Left renal cortex interstitium (tissue), 4 donors: ENCODE measurements at regions not wholly inside any gene's neighbourhood (a gene's known extent, or its start where the extent isn't known, plus 50 kb on each side); places are given as distances from the start of the nearest gene placed in this dataset.

Experiments
- DNase-seq, 4 donors: peaks; one replicate each; pipeline ENCODE4 v3.0.0-alpha.2; 2013; ENCODE audit warnings: low read depth in 4 of 4, low spot score in 2 of 4, missing footprints in 1 of 4

DNA sequence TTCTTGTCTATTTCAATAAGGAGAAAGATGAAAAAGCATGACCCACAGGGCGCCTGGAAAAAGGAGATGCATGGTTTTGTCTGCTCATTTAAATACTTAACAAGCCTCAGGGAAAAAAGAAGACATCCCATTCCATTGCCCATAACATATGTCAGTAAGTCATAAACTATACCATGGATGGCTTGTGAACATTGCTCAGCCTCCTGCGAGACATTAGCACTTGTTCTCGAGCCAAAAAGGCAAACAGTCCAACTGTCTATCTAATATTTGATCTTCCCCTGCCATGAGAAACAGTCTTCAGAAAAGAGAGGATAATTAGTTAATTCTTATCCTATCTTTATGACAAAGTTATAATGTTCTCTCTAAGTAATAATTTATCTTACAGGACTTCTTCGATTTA is 527.4 kb downstream of the HACE1 start:
- no peak for DNase-seq

- DNase-seq = no peak
Measured at GRCh38 chr6:104326173-104327001, 533.3 kb downstream of the HACE1 start.

DNA sequence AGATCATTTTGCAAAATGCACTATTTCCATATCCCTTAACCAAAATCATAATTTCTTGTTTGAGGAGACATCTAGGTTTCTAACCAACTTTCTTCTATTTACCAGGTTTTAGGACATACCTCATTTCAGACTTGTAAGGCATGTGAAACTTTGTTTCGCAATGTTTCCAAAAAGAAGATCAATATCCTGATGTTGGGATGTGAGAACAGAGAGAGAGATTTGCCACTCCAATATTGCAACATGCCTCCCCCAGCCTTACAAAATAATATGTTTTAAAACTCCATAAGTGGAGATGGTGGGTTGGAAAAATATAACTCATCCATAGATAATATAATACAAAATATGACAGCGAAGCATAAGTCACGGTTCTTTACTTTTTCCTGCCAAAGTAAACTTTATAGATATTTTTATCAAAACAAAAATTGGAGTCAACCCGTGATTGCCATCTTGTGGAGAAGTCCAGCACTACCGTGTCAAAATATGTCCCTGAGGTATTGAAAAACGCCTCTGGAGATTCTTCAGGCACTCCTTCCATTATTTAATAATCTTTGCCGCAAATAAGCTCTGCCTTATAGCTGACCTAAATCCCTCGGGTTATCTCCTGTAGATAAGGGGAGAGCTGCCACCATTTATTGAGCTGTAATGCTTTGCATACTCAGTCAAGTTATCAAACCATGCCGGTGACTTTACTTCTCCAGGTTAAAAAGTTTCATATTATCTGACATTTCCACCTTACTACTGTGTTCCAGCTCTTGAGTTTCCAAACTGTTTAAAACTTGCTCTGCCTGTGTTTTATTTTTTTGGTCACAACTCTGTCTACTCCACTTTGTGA is 534.2 kb downstream of the HACE1 start:
- peak in 2 of 4 donors; percentile 5 to 8 for DNase-seq

DNA sequence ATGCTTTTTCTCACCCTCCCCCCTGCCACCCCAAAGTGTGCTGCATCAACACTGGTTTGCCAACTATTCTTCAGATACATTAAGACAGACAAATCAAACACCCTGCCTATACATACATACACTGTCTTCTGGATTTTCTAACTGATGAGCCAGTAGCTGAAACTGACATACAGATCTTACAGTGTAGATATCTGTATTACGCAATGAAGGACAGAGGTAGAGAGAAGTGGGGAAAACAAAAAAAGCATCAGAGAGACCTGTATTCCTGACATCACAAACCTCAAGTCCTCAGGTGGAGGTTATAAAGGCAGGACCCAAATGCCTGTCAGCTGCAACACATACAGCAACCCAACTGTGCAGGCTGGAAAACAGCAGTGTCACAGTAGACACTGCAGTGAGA is 535.4 kb downstream of the HACE1 start:
- no peak for DNase-seq

DNA sequence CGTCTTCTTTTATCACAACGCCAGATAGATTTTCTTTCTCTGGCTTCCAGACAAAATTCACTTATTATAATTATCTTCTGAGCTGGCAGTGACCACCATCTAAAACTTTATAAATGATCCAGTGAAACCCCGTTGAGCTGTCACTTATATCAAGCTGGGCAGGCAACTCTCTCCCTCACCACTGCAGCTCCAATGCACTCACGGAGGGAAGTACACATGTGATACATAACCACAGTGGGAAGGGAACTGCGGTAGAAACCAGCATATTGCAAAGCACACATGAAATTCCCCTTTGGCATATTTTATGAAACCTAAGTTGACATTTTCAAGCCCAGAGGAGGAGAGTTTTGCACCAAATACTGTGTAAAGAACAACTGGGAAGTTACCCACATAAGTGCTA is 536.9 kb downstream of the HACE1 start:
- no peak for DNase-seq

- DNase-seq = no peak
Measured at GRCh38 chr6:104321301-104321700, 538.4 kb downstream of the HACE1 start.

- no peak for DNase-seq
Measured at GRCh38 chr6:104320896-104321295, 538.8 kb downstream of the HACE1 start.

DNA sequence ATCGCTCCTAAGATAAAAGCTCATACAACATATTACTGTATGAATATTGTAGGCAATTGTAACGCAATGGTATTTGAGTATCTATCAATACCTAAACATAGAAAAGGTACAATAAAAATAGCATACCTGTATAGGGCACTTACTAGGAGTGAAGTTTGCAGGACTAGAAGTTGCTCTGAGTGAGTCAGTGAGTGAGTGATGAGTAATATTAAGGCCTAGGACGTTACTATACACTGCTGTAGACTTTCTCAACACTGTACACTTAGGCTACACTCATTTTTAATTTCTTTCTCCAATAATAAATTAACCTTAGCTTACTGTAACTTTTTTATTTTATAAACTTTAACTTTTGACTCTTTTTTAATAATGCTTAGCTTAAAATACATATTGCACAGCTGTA is 546.9 kb downstream of the HACE1 start:
- no peak for DNase-seq

DNA sequence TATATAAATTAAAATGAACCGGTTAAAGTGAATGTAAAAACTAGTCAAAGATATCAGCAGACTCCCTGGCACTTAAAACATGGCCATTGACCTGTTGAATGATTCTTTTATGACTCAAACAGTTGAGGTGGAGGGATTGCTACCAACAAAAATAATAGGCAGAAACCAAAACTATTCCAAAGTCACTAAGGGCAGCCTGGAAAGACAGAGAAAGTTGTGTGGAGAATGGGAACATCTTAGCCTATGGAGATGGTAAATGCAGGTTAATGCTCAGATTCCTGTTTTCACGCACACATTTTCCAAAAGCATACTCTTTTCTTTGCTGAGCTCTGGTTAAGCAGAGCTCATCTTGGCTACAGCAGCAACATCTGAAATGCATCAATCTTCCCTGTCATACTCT is 553.5 kb downstream of the HACE1 start:
- no peak for DNase-seq

GRCh38 chr6:104305206-104305605 is 554.5 kb downstream of the HACE1 start:
- no peak for DNase-seq

- DNase-seq = no peak
Measured at GRCh38 chr6:104301951-104302350, 557.8 kb downstream of the HACE1 start.

DNA sequence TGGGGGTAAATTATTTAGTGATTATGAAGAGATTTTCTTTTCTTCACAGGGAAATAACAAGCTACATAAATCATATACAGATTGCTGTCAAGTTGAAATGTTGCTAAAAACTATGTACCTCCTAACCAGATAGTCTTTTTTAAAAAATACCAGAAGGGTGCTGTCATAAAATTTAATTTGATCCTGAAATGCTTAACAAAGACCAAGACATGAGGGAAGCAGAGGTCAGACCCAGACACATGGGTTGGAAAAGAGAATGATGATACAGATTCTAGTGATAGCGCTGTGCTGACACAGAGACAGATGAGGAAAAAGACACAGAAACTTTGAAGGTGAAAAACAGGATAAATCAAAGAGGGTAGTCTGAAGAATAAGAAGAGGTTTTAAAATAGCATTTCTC is 573.1 kb downstream of the HACE1 start:
- DNase-seq = no peak

- DNase-seq = no peak
Measured at GRCh38 chr6:104284872-104285271, 574.8 kb downstream of the HACE1 start.

- DNase-seq = no peak
Measured at GRCh38 chr6:104282581-104282980, 577.1 kb downstream of the HACE1 start.

- DNase-seq = no peak
Measured at GRCh38 chr6:104281370-104281769, 578.3 kb downstream of the HACE1 start.

GRCh38 chr6:104268389-104268788 is 591.3 kb downstream of the HACE1 start:
- no peak for DNase-seq

DNA sequence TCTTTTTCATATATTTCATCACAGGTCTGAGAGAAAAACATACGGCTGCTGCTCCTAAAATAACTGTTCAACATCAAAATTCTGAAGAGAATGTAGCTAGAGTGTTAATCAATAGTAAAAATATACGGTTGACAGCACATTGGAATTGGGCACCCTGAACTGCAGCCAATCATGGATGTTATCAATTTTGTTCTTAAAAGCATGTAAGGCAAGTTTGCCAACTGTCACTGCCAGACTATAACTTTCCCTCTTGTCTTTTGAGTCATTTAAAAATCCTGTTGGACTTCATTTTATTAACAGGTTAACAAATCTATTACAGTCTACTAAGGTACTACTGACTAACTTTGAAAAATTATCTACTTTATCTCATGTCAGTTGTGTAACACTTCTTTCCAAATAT is 592.8 kb downstream of the HACE1 start:
- no peak for DNase-seq

DNA sequence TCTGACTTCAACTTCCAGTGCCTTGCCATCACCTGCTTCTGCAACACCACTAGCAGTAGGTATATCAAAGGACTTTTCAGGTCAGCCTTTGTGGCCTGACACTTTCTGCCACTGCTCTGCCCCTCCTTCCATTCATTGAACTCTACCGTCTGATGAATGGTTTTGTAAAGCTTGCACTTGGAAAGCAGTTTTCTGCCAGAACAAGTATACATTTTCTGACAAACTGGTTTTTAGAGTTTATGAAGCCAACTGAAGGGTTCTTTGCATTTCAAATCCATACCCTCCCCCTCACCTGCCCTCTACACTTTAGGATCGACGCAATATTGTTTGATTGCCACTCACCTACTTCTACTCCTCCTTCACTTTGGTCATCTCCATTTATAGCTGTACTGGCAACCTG is 603.1 kb downstream of the HACE1 start:
- no peak for DNase-seq

GRCh38 chr6:104253236-104253635 is 606.5 kb downstream of the HACE1 start:
- peak in 1 of 4 donors; percentile 1 for DNase-seq

DNA sequence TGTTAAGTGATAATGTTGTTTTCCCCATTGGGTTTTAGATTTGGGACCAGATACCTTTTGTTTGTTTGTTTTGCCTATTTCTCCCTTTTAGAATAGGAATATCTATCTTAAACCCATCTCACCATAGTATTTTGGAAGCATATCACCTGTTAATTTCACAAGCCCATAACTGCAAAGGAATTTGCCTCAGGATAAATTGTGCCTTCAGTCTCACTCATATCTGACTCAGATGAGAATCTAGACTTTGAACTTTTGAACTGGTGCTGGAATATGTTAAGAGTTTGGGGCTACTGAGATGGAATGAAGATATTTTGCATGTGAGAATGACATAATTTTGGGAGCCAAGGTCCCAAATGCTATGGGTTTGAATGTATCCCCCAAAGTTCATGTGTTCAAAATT is 607.4 kb downstream of the HACE1 start:
- no peak for DNase-seq

GRCh38 chr6:104251651-104252050 is 608.1 kb downstream of the HACE1 start:
- DNase-seq = no peak

GRCh38 chr6:104240865-104241264 is 618.9 kb downstream of the HACE1 start:
- no peak for DNase-seq
